GM12878 (cell line): ENCODE measurements at regions not wholly inside any gene's neighbourhood (a gene's known extent, or its start where the extent isn't known, plus 50 kb on each side); places are given as distances from the start of the nearest gene placed in this dataset.

ENCODE experiments used
- ATAC-seq: fragments of 200-7000 bp; cut with Tn5 transposase; 3 replicates; pipeline ENCODE4 v1.9.1; 2020; ENCODE audit warnings: mild to moderate bottlenecking, moderate library complexity
- BruUV-seq: library from RNA; stranded (reverse); fragments of 400-500 nt; replicated peaks from 2 replicates; lab custom pipeline; 2021; lab: Mats Ljungman, UMichigan
- CTCF ChIA-PET: fragments of 300-600 bp; sonication (Branson Sonifier 250); formaldehyde crosslinking; extraction: SDS; loops from one replicate; lab custom pipeline; 2021; ENCODE audit warnings: inconsistent platforms; lab: Yijun Ruan, JAX
- POLR2A ChIA-PET: fragments of 350-600 bp; formaldehyde crosslinking; extraction: SDS; loops from one replicate; lab custom pipeline; 2021; ENCODE audit warnings: inconsistent platforms; lab: Charles Lee
- RAD21 ChIA-PET: fragments of 300-600 bp; sonication (Branson Sonifier 250); formaldehyde crosslinking; loops from one replicate; lab custom pipeline; 2023; ENCODE audit warnings: antibody characterized with exemption; ENCODE audit not compliant: unreplicated experiment; lab: Charles Lee
- SMC1A ChIA-PET: fragments of 300-600 bp; sonication (Branson Sonifier 250); formaldehyde crosslinking; loops from one replicate; lab custom pipeline; 2023; ENCODE audit not compliant: unreplicated experiment, uncharacterized antibody; lab: Charles Lee
- DNase-seq: peaks from one replicate; pipeline ENCODE4 v3.0.0-alpha.2; 2011; ENCODE audit warnings: low read depth, low spot score
- FAIRE-seq: peaks from 3 replicates; lab custom pipeline; 2011; peaks lifted over from hg19 to GRCh38; lab: Jason Lieb, UNC
- H2AFZ ChIP-seq: 2 replicates; pipeline ENCODE4 v1.6.0; 2011; ENCODE audit warnings: low read depth, low read length, control low read depth; ENCODE audit not compliant: control insufficient read depth
- H3K27ac ChIP-seq: 2 replicates; pipeline ENCODE4 v1.5.1; 2011; ENCODE audit warnings: control low read depth; ENCODE audit not compliant: control insufficient read depth, insufficient read depth
- H3K27me3 ChIP-seq, 2 experiments: replicated peaks in 1 of 2; 2 replicates each; pipeline versions ENCODE4 v1.6.0 to v1.6.1; 2011; ENCODE audit warnings: low read length in 1 of 2; ENCODE audit not compliant: control insufficient read depth in 2 of 2, insufficient read depth in 2 of 2
- H3K36me3 ChIP-seq, 2 experiments: 2 replicates each; pipeline ENCODE4 v1.5.1; 2011; ENCODE audit warnings: low read length in 1 of 2; ENCODE audit not compliant: control insufficient read depth in 2 of 2, insufficient read depth in 2 of 2
- H3K4me1 ChIP-seq: 2 replicates; pipeline ENCODE4 v1.6.1; 2011; ENCODE audit warnings: mild to moderate bottlenecking, low read length, moderate library complexity, mixed read lengths; ENCODE audit not compliant: control insufficient read depth, insufficient read depth
- H3K4me2 ChIP-seq: 2 replicates; pipeline ENCODE4 v1.6.0; 2011; ENCODE audit warnings: control low read depth; ENCODE audit not compliant: control insufficient read depth, insufficient read depth
- H3K4me3 ChIP-seq: fragments of 200-600 bp; sonication (generic); 2 replicates; pipeline ENCODE4 v1.5.1; 2016
- H3K79me2 ChIP-seq: 2 replicates; pipeline ENCODE4 v1.6.0; 2011; ENCODE audit warnings: low read length; ENCODE audit not compliant: control insufficient read depth, insufficient read depth
- H3K9ac ChIP-seq: 2 replicates; pipeline ENCODE4 v1.8.0; 2011; ENCODE audit warnings: low read length, control low read depth, mixed read lengths; ENCODE audit not compliant: control insufficient read depth, insufficient read depth
- H3K9me3 ChIP-seq: replicated peaks from 3 replicates; pipeline ENCODE4 v1.5.1; 2011; ENCODE audit warnings: mild to moderate bottlenecking, low read length; ENCODE audit not compliant: control insufficient read depth, insufficient read depth
- H4K20me1 ChIP-seq: 2 replicates; pipeline ENCODE4 v1.6.0; 2011; ENCODE audit not compliant: control insufficient read depth, insufficient read depth
- BCLAF1 ChIP-seq: fragments of 450-650 bp; IDR thresholded peaks from 2 replicates; pipeline ENCODE4 v1.6.1; 2017; ENCODE audit warnings: antibody characterized with exemption, mild to moderate bottlenecking, moderate library complexity
- CBFB ChIP-seq: IDR thresholded peaks from 2 replicates; pipeline ENCODE4 v1.6.1; 2016; ENCODE audit warnings: antibody characterized with exemption, low read depth
- E2F4 ChIP-seq: IDR thresholded peaks from 2 replicates; pipeline ENCODE4 v1.6.1; 2012; ENCODE audit warnings: low read depth, low read length, improper control_type of control experiment
- HDGF ChIP-seq: fragments of 450-650 bp; IDR thresholded peaks from 2 replicates; pipeline ENCODE4 v1.6.1; 2016; ENCODE audit warnings: antibody characterized with exemption
- MEF2B ChIP-seq: fragments of 450-650 bp; IDR thresholded peaks from 2 replicates; pipeline ENCODE4 v1.6.1; 2018; ENCODE audit warnings: mild to moderate bottlenecking, moderate library complexity; ENCODE audit not compliant: partially characterized antibody, poor library complexity, severe bottlenecking
- MYC ChIP-seq: IDR thresholded peaks from 2 replicates; pipeline ENCODE4 v1.6.1; 2011; ENCODE audit warnings: mild to moderate bottlenecking, low read length, moderate library complexity, inconsistent platforms; ENCODE audit not compliant: insufficient read depth, insufficient replicate concordance, insufficient read length, severe bottlenecking
- PML ChIP-seq: IDR thresholded peaks from 2 replicates; pipeline ENCODE4 v1.6.1; 2012; ENCODE audit warnings: low read length, inconsistent platforms
- RAD51 ChIP-seq: fragments of 450-650 bp; IDR thresholded peaks from 2 replicates; pipeline ENCODE4 v1.6.1; 2016; ENCODE audit warnings: moderate library complexity, mild to moderate bottlenecking, inconsistent platforms
- RBBP5 ChIP-seq: fragments of 200-600 bp; sonication (generic); conservative IDR thresholded peaks from 2 replicates; pipeline ENCODE4 v1.6.1; 2016
- RUNX3 ChIP-seq: IDR thresholded peaks from 2 replicates; pipeline ENCODE4 v1.6.1; 2012; ENCODE audit warnings: low read length, inconsistent platforms
- SMC3 ChIP-seq: IDR thresholded peaks from 2 replicates; pipeline ENCODE4 v1.6.1; 2011; ENCODE audit warnings: low read length, improper control_type of control experiment, borderline replicate concordance
- SUPT20H ChIP-seq: IDR thresholded peaks from 2 replicates; pipeline ENCODE4 v1.6.1; 2011; ENCODE audit warnings: low read depth, mild to moderate bottlenecking, low read length, moderate library complexity, borderline replicate concordance; ENCODE audit not compliant: control insufficient read depth
- TARDBP ChIP-seq: IDR thresholded peaks from 2 replicates; pipeline ENCODE4 v1.6.1; 2016; ENCODE audit warnings: borderline replicate concordance
- YBX1 ChIP-seq: fragments of 450-650 bp; IDR thresholded peaks from 2 replicates; pipeline ENCODE4 v1.6.1; 2016; ENCODE audit warnings: antibody characterized with exemption
- ZNF24 ChIP-seq: fragments of 450-650 bp; IDR thresholded peaks from 2 replicates; pipeline ENCODE4 v1.6.1; 2017; ENCODE audit warnings: antibody characterized with exemption, mild to moderate bottlenecking
- WGBS: methylation state at CpG from one replicate; pipeline ENCODE4 v1.1.6; 2016; ENCODE audit warnings: low lambda C conversion rate; ENCODE audit not compliant: insufficient replicate concordance, insufficient coverage; ENCODE audit errors: missing lambda C conversion rate; 5-methylcytosine and 5-hydroxymethylcytosine counted together
- in situ Hi-C: fragments of 300-500 bp; cut with MboI; formaldehyde crosslinking; loops from 9 replicates; pipeline ENCODE4 v1.14.3; 2018; ENCODE audit warnings: mixed read lengths
- intact Hi-C: fragments of 100-400 bp; cut with micrococcal nuclease; formaldehyde crosslinking; loops from one replicate; pipeline ENCODE4 v1.14.2; 2022; ENCODE audit not compliant: unreplicated experiment
- TF ChIP-seq, protein P1 (sequence below): fragments of 450-650 bp; IDR thresholded peaks from 2 replicates; pipeline ENCODE4 v1.6.1; 2016; ENCODE audit warnings: mild to moderate bottlenecking

DNA sequence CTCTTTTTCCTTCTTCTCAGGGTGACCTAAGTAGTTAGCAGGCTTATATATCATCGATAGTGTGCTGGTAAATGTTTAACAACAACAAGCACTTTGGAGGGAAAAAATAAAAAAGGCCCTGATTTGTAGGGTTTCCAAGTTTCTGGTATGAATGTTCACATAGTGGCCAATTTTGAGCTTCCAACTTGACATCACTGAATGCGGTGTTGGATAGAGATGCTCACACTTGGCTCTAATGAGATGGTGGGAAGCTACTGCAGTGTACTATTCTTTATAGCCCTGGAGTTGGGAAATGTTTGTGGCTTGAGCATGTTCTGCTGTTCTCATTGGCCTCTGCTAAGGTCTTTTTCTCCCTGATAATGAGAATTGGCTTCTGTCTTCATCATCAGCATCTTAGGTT lies 875.3 kb downstream of the PCDH7 start:
- ChIA-PET POLR2A (no interaction called here), RAD21 (no interaction called here), SMC1A (no interaction called here), CTCF (no interaction called here)
- Histone ChIP-seq H4K20me1 (no peaks in the 10 kb centered on the region), H3K4me2 (no peak overlapping the region), H3K27ac (no peak overlapping the region), H3K4me1 (no peaks in the 10 kb centered on the region), H3K4me3 (no peak overlapping the region), H3K79me2 (no peaks in the 10 kb centered on the region), H3K27me3 (no peaks in the 10 kb centered on the region), H3K9me3 (no peaks in the 10 kb centered on the region), H2AFZ (no peak overlapping the region), H3K9ac (no peak overlapping the region), H3K36me3 (no peaks in the 10 kb centered on the region)
- DNase-seq (no peak), ATAC-seq (no peak), FAIRE-seq (no peak)
- intact Hi-C loops: no loop called here
- no TSS peak for BruUV-seq
- WGBS: 12% methylated on average over 2 of the region's 2 CpGs
- in situ Hi-C loops: no loop called here
- no peak for TF ChIP-seq ZNF24
- no peak for TF ChIP-seq RAD51
- TF ChIP-seq, protein P1, sequence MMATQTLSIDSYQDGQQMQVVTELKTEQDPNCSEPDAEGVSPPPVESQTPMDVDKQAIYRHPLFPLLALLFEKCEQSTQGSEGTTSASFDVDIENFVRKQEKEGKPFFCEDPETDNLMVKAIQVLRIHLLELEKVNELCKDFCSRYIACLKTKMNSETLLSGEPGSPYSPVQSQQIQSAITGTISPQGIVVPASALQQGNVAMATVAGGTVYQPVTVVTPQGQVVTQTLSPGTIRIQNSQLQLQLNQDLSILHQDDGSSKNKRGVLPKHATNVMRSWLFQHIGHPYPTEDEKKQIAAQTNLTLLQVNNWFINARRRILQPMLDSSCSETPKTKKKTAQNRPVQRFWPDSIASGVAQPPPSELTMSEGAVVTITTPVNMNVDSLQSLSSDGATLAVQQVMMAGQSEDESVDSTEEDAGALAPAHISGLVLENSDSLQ: no peak
- TF ChIP-seq RBBP5: no peak

- no peak for FAIRE-seq
- Histone ChIP-seq H3K4me2 (no peak overlapping the region), H2AFZ (no peak overlapping the region), H3K27me3 (no peaks in the 10 kb centered on the region), H4K20me1 (no peaks in the 10 kb centered on the region), H3K4me1 (no peaks in the 10 kb centered on the region), H3K27ac (no peak overlapping the region), H3K9ac (no peak overlapping the region), H3K36me3 (no peaks in the 10 kb centered on the region), H3K79me2 (no peaks in the 10 kb centered on the region), H3K9me3 (no peaks in the 10 kb centered on the region), H3K4me3 (no peak overlapping the region)
- intact Hi-C loops: no loop called here
- ChIA-PET POLR2A (no interaction called here), RAD21 (no interaction called here), CTCF (no interaction called here), SMC1A (no interaction called here)
- BruUV-seq: no TSS peak
- in situ Hi-C loops: no loop called here
- WGBS: 4% methylated on average over 3 of the region's 3 CpGs
- no peak for ATAC-seq
- DNase-seq: no peak
- TF ChIP-seq BCLAF1 (no peak), HDGF (no peak), MEF2B (no peak), YBX1 (no peak), TARDBP (no peak), CBFB (no peak), E2F4 (no peak), SUPT20H (no peak), MYC (no peak), PML (no peak), RUNX3 (no peak), SMC3 (no peak)
These were observed 878.5 kb downstream of the PCDH7 start for GRCh38 chr4:31598639-31599038.
